ENCODE measurements at regions not wholly inside any gene's neighbourhood (a gene's known extent, or its start where the extent isn't known, plus 50 kb on each side); places are given as distances from the start of the nearest gene placed in this dataset.

GRCh38 chr20:23205611-23206041 is 119.5 kb upstream of the CD93 start:
- FAIRE-seq (no peak), DNase-seq (ENCODE audit: insufficient read length, low spot score) (no peak)
- TF ChIP-seq POLR2A (IDR thresholded peaks at IDR 0.05; ENCODE audit: low read depth, low read length), result no peak

- DNase-seq (ENCODE audit: insufficient read length, low spot score), result no peak
- FAIRE-seq, result no peak
- TF ChIP-seq POLR2A (IDR thresholded peaks at IDR 0.05; ENCODE audit: low read depth, low read length), result no peak
Observed at GRCh38 chr20:23205211-23205610, 119.1 kb upstream of the CD93 start.

GRCh38 chr20:23203951-23204730 is 118.0 kb upstream of the CD93 start:
- DNase-seq (ENCODE audit: insufficient read length, low spot score) (no peak), FAIRE-seq (no peak)
- no peak for TF ChIP-seq POLR2A (IDR thresholded peaks at IDR 0.05; ENCODE audit: low read depth, low read length)

GRCh38 chr20:23203310-23203709 is 117.2 kb upstream of the CD93 start:
- no peak for FAIRE-seq
- TF ChIP-seq POLR2A (IDR thresholded peaks at IDR 0.05; ENCODE audit: low read depth, low read length), result no peak
- DNase-seq (ENCODE audit: insufficient read length, low spot score), result no peak

- FAIRE-seq, result no peak
- no peak for DNase-seq (ENCODE audit: insufficient read length, low spot score)
- TF ChIP-seq POLR2A (IDR thresholded peaks at IDR 0.05; ENCODE audit: low read depth, low read length), result no peak
Observed at GRCh38 chr20:23201658-23202057, 115.5 kb upstream of the CD93 start.

- TF ChIP-seq POLR2A (IDR thresholded peaks at IDR 0.05; ENCODE audit: low read depth, low read length), result no peak
- DNase-seq (ENCODE audit: insufficient read length, low spot score) (no peak), FAIRE-seq (no peak)
Observed at GRCh38 chr20:23200914-23201313, 114.8 kb upstream of the CD93 start.

GRCh38 chr20:23200413-23200812 is 114.3 kb upstream of the CD93 start:
- DNase-seq (ENCODE audit: insufficient read length, low spot score), result no peak

GRCh38 chr20:23199356-23199755 is 113.2 kb upstream of the CD93 start:
- DNase-seq (ENCODE audit: insufficient read length, low spot score), result no peak
- FAIRE-seq, result no peak
- no peak for TF ChIP-seq POLR2A (IDR thresholded peaks at IDR 0.05; ENCODE audit: low read depth, low read length)

More at GRCh38 chr20:23200413-23200812, 114.3 kb upstream of the CD93 start:
- TF ChIP-seq POLR2A (IDR thresholded peaks at IDR 0.05; ENCODE audit: low read depth, low read length), result no peak
- no peak for FAIRE-seq

- no peak for FAIRE-seq
- DNase-seq (ENCODE audit: insufficient read length, low spot score), result no peak
- no peak for TF ChIP-seq POLR2A (IDR thresholded peaks at IDR 0.05; ENCODE audit: low read depth, low read length)
Observed at GRCh38 chr20:23198815-23199214, 112.7 kb upstream of the CD93 start.

GRCh38 chr20:23197836-23198235 is 111.7 kb upstream of the CD93 start:
- FAIRE-seq (no peak), DNase-seq (ENCODE audit: insufficient read length, low spot score) (no peak)
- TF ChIP-seq POLR2A (IDR thresholded peaks at IDR 0.05; ENCODE audit: low read depth, low read length), result no peak

- DNase-seq (ENCODE audit: insufficient read length, low spot score) (no peak), FAIRE-seq (no peak)
- no peak for TF ChIP-seq POLR2A (IDR thresholded peaks at IDR 0.05; ENCODE audit: low read depth, low read length)
Observed at GRCh38 chr20:23195636-23196035, 109.5 kb upstream of the CD93 start.

- no peak for TF ChIP-seq POLR2A (IDR thresholded peaks at IDR 0.05; ENCODE audit: low read depth, low read length)
- no peak for DNase-seq (ENCODE audit: insufficient read length, low spot score)
- FAIRE-seq, result no peak
Observed at GRCh38 chr20:23193801-23194384, 107.8 kb upstream of the CD93 start.

GRCh38 chr20:23192469-23192868 is 106.3 kb upstream of the CD93 start:
- no peak for FAIRE-seq
- TF ChIP-seq POLR2A (IDR thresholded peaks at IDR 0.05; ENCODE audit: low read depth, low read length), result no peak
- DNase-seq (ENCODE audit: insufficient read length, low spot score), result no peak

GRCh38 chr20:23190557-23190956 is 104.4 kb upstream of the CD93 start:
- FAIRE-seq (no peak), DNase-seq (ENCODE audit: insufficient read length, low spot score) (no peak)
- no peak for TF ChIP-seq POLR2A (IDR thresholded peaks at IDR 0.05; ENCODE audit: low read depth, low read length)

GRCh38 chr20:23189854-23190253 is 103.7 kb upstream of the CD93 start:
- FAIRE-seq (no peak), DNase-seq (ENCODE audit: insufficient read length, low spot score) (no peak)
- no peak for TF ChIP-seq POLR2A (IDR thresholded peaks at IDR 0.05; ENCODE audit: low read depth, low read length)
